Fibroblast of pulmonary artery (primary cell): ENCODE measurements at regions not wholly inside any gene's neighbourhood (a gene's known extent, or its start where the extent isn't known, plus 50 kb on each side); places are given as distances from the start of the nearest gene placed in this dataset.

Source experiments
- DNase-seq: peaks from one replicate; pipeline ENCODE4 v3.0.0-alpha.2; 2010; ENCODE audit warnings: low read depth
- H3K4me3 ChIP-seq: replicated peaks from 2 replicates; pipeline ENCODE4 v1.5.1; 2011; ENCODE audit warnings: low read depth, mild to moderate bottlenecking, control low read depth, low read length, moderate library complexity
- TF ChIP-seq, protein P1 (sequence below): IDR thresholded peaks from 2 replicates; pipeline ENCODE4 v1.5.1; 2011; ENCODE audit warnings: mild to moderate bottlenecking, control low read depth, low read length, inconsistent platforms; ENCODE audit errors: missing control alignments

DNA sequence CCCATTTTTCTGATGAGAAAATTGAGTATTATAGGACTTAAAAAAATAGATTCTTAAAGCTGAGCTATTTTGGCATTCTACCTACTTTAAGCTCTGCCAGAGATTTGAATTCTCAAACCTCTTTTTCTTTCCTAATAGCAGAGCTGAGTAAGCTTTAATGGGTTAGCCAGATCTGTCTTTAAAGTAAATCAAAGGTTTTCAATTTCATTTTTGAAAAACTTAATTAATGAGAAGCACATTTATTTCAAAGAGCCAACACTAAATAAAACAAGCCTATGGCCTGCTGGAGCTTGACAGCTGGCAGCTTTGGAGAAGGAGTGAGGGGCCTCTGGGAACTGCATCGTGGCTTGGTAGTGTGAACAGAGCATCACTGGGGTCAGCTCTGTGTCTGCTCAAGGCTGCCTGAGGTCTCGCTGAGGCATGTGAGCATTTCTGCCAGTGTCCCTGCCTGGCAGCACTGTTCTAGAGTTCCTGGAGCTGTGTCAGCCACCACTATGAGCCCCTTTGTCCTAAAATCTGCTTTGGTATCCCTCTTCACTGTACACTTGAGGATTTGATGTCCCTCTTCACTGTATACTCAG is 50.4 kb upstream of the PRSS23 start:
- TF ChIP-seq, protein P1, sequence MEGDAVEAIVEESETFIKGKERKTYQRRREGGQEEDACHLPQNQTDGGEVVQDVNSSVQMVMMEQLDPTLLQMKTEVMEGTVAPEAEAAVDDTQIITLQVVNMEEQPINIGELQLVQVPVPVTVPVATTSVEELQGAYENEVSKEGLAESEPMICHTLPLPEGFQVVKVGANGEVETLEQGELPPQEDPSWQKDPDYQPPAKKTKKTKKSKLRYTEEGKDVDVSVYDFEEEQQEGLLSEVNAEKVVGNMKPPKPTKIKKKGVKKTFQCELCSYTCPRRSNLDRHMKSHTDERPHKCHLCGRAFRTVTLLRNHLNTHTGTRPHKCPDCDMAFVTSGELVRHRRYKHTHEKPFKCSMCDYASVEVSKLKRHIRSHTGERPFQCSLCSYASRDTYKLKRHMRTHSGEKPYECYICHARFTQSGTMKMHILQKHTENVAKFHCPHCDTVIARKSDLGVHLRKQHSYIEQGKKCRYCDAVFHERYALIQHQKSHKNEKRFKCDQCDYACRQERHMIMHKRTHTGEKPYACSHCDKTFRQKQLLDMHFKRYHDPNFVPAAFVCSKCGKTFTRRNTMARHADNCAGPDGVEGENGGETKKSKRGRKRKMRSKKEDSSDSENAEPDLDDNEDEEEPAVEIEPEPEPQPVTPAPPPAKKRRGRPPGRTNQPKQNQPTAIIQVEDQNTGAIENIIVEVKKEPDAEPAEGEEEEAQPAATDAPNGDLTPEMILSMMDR: no peak
- no peak for DNase-seq

GRCh38 chr11:86749376-86749775 is 51.0 kb upstream of the PRSS23 start:
- no peak for DNase-seq
- H3K4me3 ChIP-seq: no peak overlapping the region
- TF ChIP-seq, protein P1: peak; percentile 15

More for the DNA sequence above, 50.4 kb upstream of the PRSS23 start:
- no peak overlapping the region for H3K4me3 ChIP-seq

DNA sequence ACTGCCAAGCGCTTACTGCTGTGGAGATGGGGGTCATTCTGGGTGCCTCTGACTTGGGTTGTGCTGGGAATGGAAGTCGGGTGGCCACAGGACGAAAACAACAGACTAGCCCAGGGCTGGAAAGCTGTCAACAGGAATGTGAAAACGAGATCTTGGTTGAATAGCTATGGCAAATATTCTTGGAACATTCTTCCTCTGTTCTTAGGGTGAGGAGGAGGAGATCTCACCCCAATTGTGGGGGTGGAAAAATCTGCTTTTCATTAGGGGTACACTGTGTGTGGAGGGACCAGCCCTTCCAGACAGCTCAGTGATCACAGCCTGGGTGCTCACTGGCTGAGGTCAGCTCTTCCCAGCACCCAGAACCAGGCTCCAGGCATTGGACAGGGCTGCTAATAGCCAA is 52.0 kb upstream of the PRSS23 start:
- no peak for DNase-seq
- H3K4me3 ChIP-seq: no peak overlapping the region
- TF ChIP-seq, protein P1: no peak

- no peak for DNase-seq
- TF ChIP-seq, protein P1: no peak
- no peak overlapping the region for H3K4me3 ChIP-seq
Observed at GRCh38 chr11:86747801-86748200, 52.5 kb upstream of the PRSS23 start.

DNA sequence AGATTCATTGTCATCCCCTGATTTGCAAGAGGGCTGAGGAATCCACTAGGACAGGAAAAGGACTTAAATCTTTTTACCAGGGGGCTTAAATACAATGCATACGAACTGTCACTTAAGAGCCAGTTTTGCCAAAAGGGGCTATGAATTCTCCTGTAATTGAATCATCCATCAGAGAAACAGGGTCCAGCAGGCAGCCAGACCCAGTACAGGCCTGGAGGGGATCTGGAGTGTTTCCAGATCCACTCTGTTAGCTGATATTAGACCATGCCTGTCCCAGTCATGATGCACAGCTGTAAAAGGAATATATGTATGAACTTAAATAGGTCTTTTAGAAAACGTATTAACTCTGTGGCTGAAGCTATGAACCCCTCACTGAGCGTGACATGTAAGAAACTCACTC is 53.8 kb upstream of the PRSS23 start:
- TF ChIP-seq, protein P1: no peak
- no peak for DNase-seq
- H3K4me3 ChIP-seq: no peak overlapping the region

DNA sequence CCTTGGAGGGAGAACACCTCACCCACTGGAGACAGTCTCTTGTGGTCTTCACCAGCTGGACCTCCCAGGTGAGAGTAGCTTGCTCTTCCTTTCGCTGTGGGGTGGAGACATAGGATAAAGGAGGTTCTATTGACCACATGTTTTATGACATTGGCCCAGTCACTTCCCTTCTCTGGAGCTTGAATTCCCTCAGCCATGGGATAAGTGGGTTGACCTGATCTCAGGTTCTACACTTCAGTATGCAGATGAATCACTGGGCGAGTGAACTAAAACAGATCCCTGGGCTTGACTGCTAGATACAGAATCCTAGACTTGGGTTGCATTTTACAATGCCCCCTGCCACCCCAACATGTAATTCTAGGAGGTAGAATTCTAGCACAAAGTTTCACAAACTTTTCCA is 54.8 kb upstream of the PRSS23 start:
- TF ChIP-seq, protein P1: no peak
- no peak for DNase-seq
- H3K4me3 ChIP-seq: no peak overlapping the region

GRCh38 chr11:86743223-86744118 is 56.9 kb upstream of the PRSS23 start:
- TF ChIP-seq, protein P1: no peak
- peak; percentile 94 for DNase-seq
- H3K4me3 ChIP-seq: no peak overlapping the region
